CD14-positive monocyte (primary cell): ENCODE measurements at regions not wholly inside any gene's neighbourhood (a gene's known extent, or its start where the extent isn't known, plus 50 kb on each side); places are given as distances from the start of the nearest gene placed in this dataset.

Experiments used
- DNase-seq, 3 donors: peaks; one replicate each; pipeline ENCODE4 v3.0.0-alpha.2; 2011 to 2022
- H2AFZ ChIP-seq: 2 replicates; pipeline ENCODE4 v1.6.0; 2012; ENCODE audit warnings: mild to moderate bottlenecking, low read depth, low read length, inconsistent platforms; ENCODE audit not compliant: insufficient read depth, poor library complexity, severe bottlenecking
- H3K27ac ChIP-seq, 2 donors: 1 replicate in 1 of 2; 2 replicates in 1 of 2; pipeline ENCODE4 v1.5.1; 2012 to 2013; ENCODE audit warnings: low read length in 2 of 2, control low read depth in 1 of 2, inconsistent platforms in 1 of 2, low read depth in 1 of 2, mild to moderate bottlenecking in 1 of 2
- H3K27me3 ChIP-seq, 2 donors: one replicate each; pipeline versions ENCODE4 v1.6.0 to v1.6.1; 2011 to 2013; ENCODE audit warnings: low read length in 2 of 2; ENCODE audit not compliant: control insufficient read depth in 2 of 2, insufficient read depth in 2 of 2
- H3K36me3 ChIP-seq, 2 donors: replicated peaks in 1 of 2; 1 replicate in 1 of 2; 2 replicates in 1 of 2; pipeline versions ENCODE4 v1.5.1 to v1.6.1; 2012 to 2013; ENCODE audit warnings: low read length in 2 of 2, control low read depth in 1 of 2, inconsistent platforms in 1 of 2, mild to moderate bottlenecking in 1 of 2; ENCODE audit not compliant: insufficient read depth in 2 of 2, control insufficient read depth in 1 of 2
- H3K4me1 ChIP-seq, 2 donors: 1 replicate in 1 of 2; 2 replicates in 1 of 2; pipeline versions ENCODE4 v1.5.1 to v1.6.1; 2012 to 2013; ENCODE audit warnings: low read length in 2 of 2, control low read depth in 1 of 2, inconsistent platforms in 1 of 2, mild to moderate bottlenecking in 1 of 2, moderate library complexity in 1 of 2; ENCODE audit not compliant: insufficient read depth in 2 of 2, control insufficient read depth in 1 of 2
- H3K4me2 ChIP-seq: replicated peaks from 2 replicates; pipeline ENCODE3; 2012; ENCODE audit warnings: low read length, moderate library complexity, mild to moderate bottlenecking; ENCODE audit not compliant: poor library complexity, severe bottlenecking; ENCODE audit errors: extremely low read depth
- H3K4me3 ChIP-seq, 3 experiments: fragments of 200-600 bp in 1 of 3; sonication (generic) in 1 of 3; replicated peaks in 1 of 3; 1 replicate in 2 of 3; 2 replicates in 1 of 3; pipeline ENCODE4 v1.5.1; 2011 to 2013; ENCODE audit warnings: low read length in 3 of 3, mild to moderate bottlenecking in 3 of 3, control low read depth in 2 of 3, low read depth in 2 of 3, inconsistent platforms in 1 of 3, moderate library complexity in 1 of 3
- H3K79me2 ChIP-seq: 2 replicates; pipeline ENCODE4 v1.6.0; 2012; ENCODE audit warnings: mild to moderate bottlenecking, control low read depth, inconsistent platforms, low read length, moderate library complexity; ENCODE audit not compliant: insufficient read depth
- H3K9ac ChIP-seq: 2 replicates; pipeline ENCODE4 v1.6.0; 2017; ENCODE audit warnings: low read length, mild to moderate bottlenecking; ENCODE audit not compliant: insufficient read depth, poor library complexity, severe bottlenecking
- H3K9me3 ChIP-seq, 2 donors: replicated peaks in 1 of 2; 1 replicate in 1 of 2; 2 replicates in 1 of 2; pipeline versions ENCODE4 v1.5.1 to v1.6.1; 2012 to 2013; ENCODE audit warnings: low read length in 2 of 2, control low read depth in 1 of 2; ENCODE audit not compliant: control insufficient read depth in 1 of 2, insufficient read depth in 1 of 2
- H4K20me1 ChIP-seq: 2 replicates; pipeline ENCODE4 v1.6.0; 2012; ENCODE audit warnings: mild to moderate bottlenecking, low read length, control low read depth, moderate library complexity; ENCODE audit not compliant: insufficient read depth
- H3K27ac Mint-ChIP-seq, 7 donors: one replicate each; pipeline ENCODE4 v1.8.0; 2020; ENCODE audit warnings: mild to moderate bottlenecking in 7 of 7, mixed read lengths in 7 of 7, moderate library complexity in 6 of 7, inconsistent platforms in 2 of 7
- H3K27me3 Mint-ChIP-seq, 3 donors: one replicate each; pipeline ENCODE4 v1.8.0; 2021 to 2022; ENCODE audit warnings: low read depth in 3 of 3, mild to moderate bottlenecking in 3 of 3, mixed read lengths in 3 of 3, moderate library complexity in 3 of 3, inconsistent platforms in 1 of 3
- H3K36me3 Mint-ChIP-seq, 2 donors: one replicate each; pipeline ENCODE4 v1.8.0; 2020; ENCODE audit warnings: mixed read lengths in 2 of 2, inconsistent platforms in 1 of 2, mild to moderate bottlenecking in 1 of 2
- H3K4me1 Mint-ChIP-seq: one replicate; pipeline ENCODE4 v1.8.0; 2020; ENCODE audit warnings: mild to moderate bottlenecking, mixed read lengths
- H3K4me3 Mint-ChIP-seq, 2 donors: one replicate each; pipeline ENCODE4 v1.8.0; 2020; ENCODE audit warnings: mild to moderate bottlenecking in 2 of 2, mixed read lengths in 2 of 2, moderate library complexity in 1 of 2
- H3K9me3 Mint-ChIP-seq, 7 donors: one replicate each; pipeline ENCODE4 v1.8.0; 2020 to 2022; ENCODE audit warnings: mixed read lengths in 7 of 7, mild to moderate bottlenecking in 6 of 7, moderate library complexity in 6 of 7, inconsistent platforms in 2 of 7
- WGBS: methylation state at CpG from one replicate; pipeline ENCODE4 v1.1.5; 2013; ENCODE audit warnings: missing lambda C conversion rate; ENCODE audit not compliant: insufficient coverage; 5-methylcytosine and 5-hydroxymethylcytosine counted together
- intact Hi-C, 2 donors: fragments of 100-400 bp; cut with micrococcal nuclease; formaldehyde crosslinking; loops; one replicate each; pipeline versions ENCODE4 v1.15.0 to v1.15.1; 2023
- TF ChIP-seq, protein P1 (sequence below): fragments of 200-600 bp; IDR thresholded peaks from one replicate; pipeline ENCODE4 v1.8.0; 2022; ENCODE audit warnings: antibody characterized with exemption, mild to moderate bottlenecking

DNA sequence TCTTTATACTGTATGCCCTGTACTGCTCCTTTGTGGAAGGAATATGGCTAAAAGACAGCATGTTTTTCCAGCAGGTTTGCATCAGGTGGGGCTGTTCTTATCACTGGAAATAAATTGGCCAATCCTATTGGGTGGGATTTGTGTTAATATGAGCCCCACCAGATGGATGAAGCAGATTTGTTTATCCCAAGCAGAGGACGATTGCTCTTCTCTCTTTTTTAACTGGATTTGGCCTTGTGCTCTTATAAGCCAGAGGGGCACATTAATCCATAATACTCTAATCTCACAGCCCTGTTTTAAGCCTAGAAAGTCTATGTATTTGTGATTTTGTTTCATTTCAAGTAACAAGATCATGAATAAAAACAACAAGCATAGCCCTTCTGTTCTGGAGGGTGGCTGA lies 240.1 kb upstream of the ADARB2 start:
- DNase-seq, result no peak
- no peak overlapping the region for H3K9ac ChIP-seq
- H3K27ac ChIP-seq, result no peak overlapping the region
- H4K20me1 ChIP-seq, result no peaks in the 10 kb centered on the region
- Mint-ChIP-seq H3K4me1 (no peaks in the 10 kb centered on the region), H3K4me3 (no peak overlapping the region), H3K9me3 (peaks cover 0 to 15% (median 6%) of the 10 kb centered on the region in 7 donors), H3K36me3 (no peaks in the 10 kb centered on the region), H3K27me3 (peaks cover 0 to 4% (median 2%) of the 10 kb centered on the region in 3 donors), H3K27ac (no peak overlapping the region)
- no peaks in the 10 kb centered on the region for H3K27me3 ChIP-seq
- WGBS, result no CpG with 5 or more reads among the region's 1 CpG
- H3K4me2 ChIP-seq, result no peak overlapping the region
- intact Hi-C loops, result no loop called here
- H3K79me2 ChIP-seq, result no peaks in the 10 kb centered on the region
- TF ChIP-seq, protein P1, sequence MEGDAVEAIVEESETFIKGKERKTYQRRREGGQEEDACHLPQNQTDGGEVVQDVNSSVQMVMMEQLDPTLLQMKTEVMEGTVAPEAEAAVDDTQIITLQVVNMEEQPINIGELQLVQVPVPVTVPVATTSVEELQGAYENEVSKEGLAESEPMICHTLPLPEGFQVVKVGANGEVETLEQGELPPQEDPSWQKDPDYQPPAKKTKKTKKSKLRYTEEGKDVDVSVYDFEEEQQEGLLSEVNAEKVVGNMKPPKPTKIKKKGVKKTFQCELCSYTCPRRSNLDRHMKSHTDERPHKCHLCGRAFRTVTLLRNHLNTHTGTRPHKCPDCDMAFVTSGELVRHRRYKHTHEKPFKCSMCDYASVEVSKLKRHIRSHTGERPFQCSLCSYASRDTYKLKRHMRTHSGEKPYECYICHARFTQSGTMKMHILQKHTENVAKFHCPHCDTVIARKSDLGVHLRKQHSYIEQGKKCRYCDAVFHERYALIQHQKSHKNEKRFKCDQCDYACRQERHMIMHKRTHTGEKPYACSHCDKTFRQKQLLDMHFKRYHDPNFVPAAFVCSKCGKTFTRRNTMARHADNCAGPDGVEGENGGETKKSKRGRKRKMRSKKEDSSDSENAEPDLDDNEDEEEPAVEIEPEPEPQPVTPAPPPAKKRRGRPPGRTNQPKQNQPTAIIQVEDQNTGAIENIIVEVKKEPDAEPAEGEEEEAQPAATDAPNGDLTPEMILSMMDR, result no peak
- no peaks in the 10 kb centered on the region for H3K4me1 ChIP-seq
- no peak overlapping the region for H3K4me3 ChIP-seq
- H3K36me3 ChIP-seq, result no peaks in the 10 kb centered on the region
- H3K9me3 ChIP-seq, result peaks cover 0 to 7% of the 10 kb centered on the region in 2 donors
- H2AFZ ChIP-seq, result no peak overlapping the region

DNA sequence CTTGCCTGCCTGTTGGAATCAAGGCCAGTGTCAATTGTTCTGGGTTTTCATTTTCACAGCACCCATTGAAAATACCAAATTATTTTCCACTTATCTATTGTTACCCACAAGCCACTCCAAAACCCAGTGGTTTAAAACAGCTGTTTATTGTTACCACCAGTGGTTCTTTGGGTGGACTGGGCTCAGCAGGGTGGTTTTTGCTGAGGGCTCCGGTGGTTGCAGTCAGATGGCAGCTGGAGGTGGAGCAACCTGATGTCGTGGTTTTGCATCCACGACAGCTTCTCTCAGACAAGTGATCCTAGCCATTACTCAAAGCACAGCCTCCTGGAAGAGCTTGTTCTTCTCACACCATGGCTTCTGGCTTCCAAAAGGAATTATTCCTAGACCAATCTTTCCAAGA lies 235.1 kb upstream of the ADARB2 start:
- no peak overlapping the region for H3K9ac ChIP-seq
- H3K9me3 Mint-ChIP-seq, result peaks cover 0 to 21% (median 8%) of the 10 kb centered on the region in 7 donors
- no peak overlapping the region for H3K27ac ChIP-seq
- DNase-seq, result no peak
- no peaks in the 10 kb centered on the region for H3K36me3 Mint-ChIP-seq
- H3K4me1 Mint-ChIP-seq, result no peaks in the 10 kb centered on the region
- intact Hi-C loops, result no loop called here
- H3K9me3 ChIP-seq, result peaks cover 0 to 14% of the 10 kb centered on the region in 2 donors
- no peak overlapping the region for H3K4me3 ChIP-seq
- TF ChIP-seq, protein P1, result no peak
- no peaks in the 10 kb centered on the region for H4K20me1 ChIP-seq
- 100% methylated on average over 1 of the region's 3 CpGs for WGBS
- H3K4me3 Mint-ChIP-seq, result no peak overlapping the region
- no peaks in the 10 kb centered on the region for H3K36me3 ChIP-seq
- no peak overlapping the region for H2AFZ ChIP-seq
- peaks cover 0 to 4% (median 0%) of the 10 kb centered on the region in 3 donors for H3K27me3 Mint-ChIP-seq
- H3K79me2 ChIP-seq, result no peaks in the 10 kb centered on the region
- H3K27ac Mint-ChIP-seq, result no peak overlapping the region
- H3K27me3 ChIP-seq, result no peaks in the 10 kb centered on the region
- no peaks in the 10 kb centered on the region for H3K4me1 ChIP-seq
- H3K4me2 ChIP-seq, result no peak overlapping the region
